ENCODE measurements at regions not wholly inside any gene's neighbourhood (a gene's known extent, or its start where the extent isn't known, plus 50 kb on each side); places are given as distances from the start of the nearest gene placed in this dataset.

- DNase-seq (ENCODE audit: low read depth, low spot score) (no peak), ATAC-seq (no peak)
- Histone ChIP-seq H3K36me3 (ENCODE audit: control insufficient read depth in 1 of 2, insufficient read depth in 2 of 2, low read length in 2 of 2) (no peaks in the 10 kb centered on the region), H4K20me1 (ENCODE audit: insufficient read depth) (no peaks in the 10 kb centered on the region), H3K9ac (ENCODE audit: low read length) (no peak overlapping the region), H3K4me3 (replicated peaks in 1 of 2; ENCODE audit: low read depth in 1 of 2, low read length in 2 of 2) (no peak overlapping the region), H2AFZ (ENCODE audit: low read depth, low read length, poor library complexity, severe bottlenecking) (no peak overlapping the region), H3K9me3 (ENCODE audit: control insufficient read depth in 1 of 2, insufficient read depth in 1 of 2, low read depth in 1 of 2, low read length in 2 of 2) (no peaks in the 10 kb centered on the region), H3K27me3 (ENCODE audit: insufficient read depth, low read length) (no peaks in the 10 kb centered on the region), H3K27ac (ENCODE audit: low read depth, low read length) (no peak overlapping the region), H3K4me2 (ENCODE audit: low read length) (no peak overlapping the region), H3K4me1 (ENCODE audit: control insufficient read depth in 1 of 2, insufficient read depth in 2 of 2, low read length in 2 of 2) (no peaks in the 10 kb centered on the region), H3K79me2 (ENCODE audit: insufficient read depth, low read length) (no peaks in the 10 kb centered on the region), H3K9me2 (ENCODE audit: insufficient read depth) (no peaks in the 10 kb centered on the region)
- no peak for TF ChIP-seq ATF3 (IDR thresholded peaks at IDR 0.05)
- no peak for TF ChIP-seq JUND (IDR thresholded peaks at IDR 0.05)
- no peak for TF ChIP-seq SP1 (IDR thresholded peaks at IDR 0.05; ENCODE audit: low read depth)
- TF ChIP-seq EZH2phosphoT487 (IDR thresholded peaks at IDR 0.05; ENCODE audit: borderline replicate concordance): no peak
- no peak for TF ChIP-seq SIN3A (IDR thresholded peaks at IDR 0.05; ENCODE audit: low read depth)
- TF ChIP-seq FOSL1 (IDR thresholded peaks at IDR 0.05; ENCODE audit: low read depth): no peak
- TF ChIP-seq MAX (IDR thresholded peaks at IDR 0.05): no peak
- TF ChIP-seq ELF1 (IDR thresholded peaks at IDR 0.05; ENCODE audit: borderline replicate concordance, low read depth): no peak
- no peak for TF ChIP-seq SRF (IDR thresholded peaks at IDR 0.05; ENCODE audit: low read depth)
- no peak for TF ChIP-seq REST (IDR thresholded peaks at IDR 0.05; ENCODE audit: low read depth)
- no peak for TF ChIP-seq CTCF (IDR thresholded peaks at IDR 0.05 in 2 of 3, conservative IDR thresholded peaks at IDR 0.05 in 1 of 3; ENCODE audit: borderline replicate concordance in 1 of 3, insufficient read depth in 1 of 3, low read depth in 2 of 3, low read length in 2 of 3)
- no peak for TF ChIP-seq CBX3 (IDR thresholded peaks at IDR 0.05; ENCODE audit: low read depth)
- no peak for TF ChIP-seq ZBTB33 (IDR thresholded peaks at IDR 0.05; ENCODE audit: extremely low read depth, insufficient replicate concordance, low read length)
- TF ChIP-seq EZH2 (IDR thresholded peaks at IDR 0.05): no peak
- TF ChIP-seq YY1 (IDR thresholded peaks at IDR 0.05; ENCODE audit: extremely low read depth, insufficient replicate concordance, low read depth, low read length): no peak
- TF ChIP-seq ZNF274 (IDR thresholded peaks at IDR 0.05; ENCODE audit: low read depth, low read length): no peak
- no peak for TF ChIP-seq EGR1 (IDR thresholded peaks at IDR 0.05; ENCODE audit: low read depth)
- no peak for TF ChIP-seq CEBPB (IDR thresholded peaks at IDR 0.05; ENCODE audit: low read depth)
- no peak for TF ChIP-seq RAD21 (IDR thresholded peaks at IDR 0.05; ENCODE audit: low read depth)
- POLR2A ChIA-PET: no interaction called here
- RAD21 ChIA-PET (ENCODE audit: low non-redundant PET in 1 of 2, low total read pairs in 2 of 2, uncharacterized antibody in 2 of 2, unreplicated experiment in 2 of 2): no interaction called here
- no TSS peak for BruUV-seq (replicated peaks)
- CTCF ChIA-PET: no interaction called here
- intact Hi-C loops (cut with micrococcal nuclease): no loop called here
These were observed 468.9 kb downstream of the KLF12 start for GRCh38 chr13:73665261-73665660.

Measured in HCT116 (cell line).